B cell (primary cell): ENCODE measurements at regions not wholly inside any gene's neighbourhood (a gene's known extent, or its start where the extent isn't known, plus 50 kb on each side); places are given as distances from the start of the nearest gene placed in this dataset.

Experiments used
- ATAC-seq: fragments of 200-7000 bp; cut with Tn5 transposase; one replicate; pipeline ENCODE4 v1.10.0; 2021; ENCODE audit warnings: low read depth, mild to moderate bottlenecking, moderate number of reproducible peaks, moderate library complexity
- CTCF ChIA-PET: fragments of 350-600 bp; sonication (Branson Sonifier 250); formaldehyde crosslinking; loops from one replicate; lab custom pipeline; 2021; ENCODE audit warnings: antibody characterized with exemption, inconsistent platforms; lab: Charles Lee
- POLR2A ChIA-PET: fragments of 350-600 bp; sonication (Branson Sonifier 250); formaldehyde crosslinking; loops from one replicate; lab custom pipeline; 2021; ENCODE audit warnings: antibody characterized with exemption; lab: Charles Lee
- DNase-seq: peaks from one replicate; pipeline ENCODE4 v3.0.0; 2013
- H2AFZ ChIP-seq: 2 replicates; pipeline ENCODE4 v1.6.1; 2012; ENCODE audit warnings: mild to moderate bottlenecking, low read depth, low read length; ENCODE audit not compliant: insufficient read depth, poor library complexity, severe bottlenecking
- H3K27ac ChIP-seq, 2 donors: 1 replicate in 1 of 2; 2 replicates in 1 of 2; pipeline ENCODE4 v1.5.1; 2012 to 2013; ENCODE audit warnings: low read length in 2 of 2, mild to moderate bottlenecking in 2 of 2, moderate library complexity in 1 of 2
- H3K27me3 ChIP-seq, 4 experiments: fragments of 200-600 bp in 1 of 4; sonication (generic) in 1 of 4; replicated peaks in 1 of 4; 1 replicate in 2 of 4; 2 replicates in 2 of 4; pipeline versions ENCODE4 v1.6.1 to v1.7.0; 2013 to 2016; ENCODE audit warnings: low read length in 3 of 4, mild to moderate bottlenecking in 2 of 4, mixed read lengths in 1 of 4, moderate library complexity in 1 of 4; ENCODE audit not compliant: insufficient read depth in 4 of 4, control insufficient read depth in 3 of 4; ENCODE audit errors: control extremely low read depth in 1 of 4
- H3K36me3 ChIP-seq, 2 experiments: replicated peaks in 1 of 2; 1 replicate in 1 of 2; 2 replicates in 1 of 2; pipeline versions ENCODE4 v1.6.1 to v1.7.1; 2013; ENCODE audit warnings: low read length in 1 of 2; ENCODE audit not compliant: insufficient read depth in 2 of 2, control insufficient read depth in 1 of 2; ENCODE audit errors: control extremely low read depth in 1 of 2, extremely low read depth in 1 of 2
- H3K4me1 ChIP-seq, 2 donors: fragments of 200-600 bp in 1 of 2; sonication (generic) in 1 of 2; 1 replicate in 1 of 2; 2 replicates in 1 of 2; pipeline versions ENCODE4 v1.5.1 to v1.6.1; 2013 to 2017; ENCODE audit warnings: low read length in 2 of 2; ENCODE audit not compliant: control insufficient read depth in 2 of 2, insufficient read depth in 2 of 2
- H3K4me2 ChIP-seq: replicated peaks from 2 replicates; pipeline ENCODE3; 2012; ENCODE audit warnings: mild to moderate bottlenecking, low read depth, low read length; ENCODE audit not compliant: poor library complexity, severe bottlenecking
- H3K4me3 ChIP-seq, 5 experiments: fragments of 200-600 bp in 1 of 5; sonication (generic) in 1 of 5; 1 replicate in 3 of 5; 2 replicates in 2 of 5; pipeline versions ENCODE4 v1.5.1 to v1.7.0; 2011 to 2016; ENCODE audit warnings: low read length in 4 of 5, mild to moderate bottlenecking in 4 of 5, low read depth in 2 of 5, control low read depth in 1 of 5, moderate library complexity in 1 of 5; ENCODE audit not compliant: insufficient read depth in 1 of 5; ENCODE audit errors: control extremely low read depth in 1 of 5, extremely low read depth in 1 of 5
- H3K79me2 ChIP-seq: fragments of 200-600 bp; sonication (generic); one replicate; pipeline ENCODE4 v1.6.0; 2016; ENCODE audit warnings: low read length; ENCODE audit not compliant: control insufficient read depth, insufficient read depth
- H3K9ac ChIP-seq: fragments of 200-600 bp; sonication (generic); 2 replicates; pipeline ENCODE4 v1.6.1; 2017; ENCODE audit warnings: mild to moderate bottlenecking, low read length, moderate library complexity
- H3K9me3 ChIP-seq, 3 donors: one replicate each; pipeline versions ENCODE4 v1.6.1 to v1.7.1; 2013; ENCODE audit warnings: low read length in 2 of 3; ENCODE audit not compliant: control insufficient read depth in 2 of 3, insufficient read depth in 1 of 3; ENCODE audit errors: control extremely low read depth in 1 of 3
- H4K20me1 ChIP-seq: 2 replicates; pipeline ENCODE4 v1.6.0; 2012; ENCODE audit warnings: mild to moderate bottlenecking, low read length; ENCODE audit not compliant: insufficient read depth, control insufficient read depth, poor library complexity, severe bottlenecking
- H3K27ac Mint-ChIP-seq: one replicate; pipeline ENCODE4 v1.8.0; 2021; ENCODE audit warnings: mixed read lengths
- H3K27me3 Mint-ChIP-seq: one replicate; pipeline ENCODE4 v1.8.0; 2021; ENCODE audit warnings: mixed read lengths
- H3K4me1 Mint-ChIP-seq: one replicate; pipeline ENCODE4 v1.8.0; 2021; ENCODE audit warnings: mixed read lengths
- H3K4me3 Mint-ChIP-seq: one replicate; pipeline ENCODE4 v1.8.0; 2021; ENCODE audit warnings: mixed read lengths
- H3K9me3 Mint-ChIP-seq: one replicate; pipeline ENCODE4 v1.8.0; 2022; ENCODE audit warnings: mixed read lengths; ENCODE audit not compliant: insufficient read depth
- CTCF ChIP-seq: fragments of 200-600 bp; IDR thresholded peaks from one replicate; pipeline ENCODE4 v1.8.0; 2022; ENCODE audit warnings: antibody characterized with exemption, mild to moderate bottlenecking
- EZH2 ChIP-seq: IDR thresholded peaks from 2 replicates; pipeline ENCODE4 v1.6.1; 2012; ENCODE audit warnings: borderline replicate concordance, low read depth, mild to moderate bottlenecking, moderate library complexity, low read length; ENCODE audit not compliant: insufficient read depth, poor library complexity, severe bottlenecking
- WGBS: methylation state at CpG from one replicate; pipeline ENCODE4 v1.1.5; 2013; ENCODE audit warnings: missing lambda C conversion rate; ENCODE audit not compliant: insufficient coverage; 5-methylcytosine and 5-hydroxymethylcytosine counted together
- intact Hi-C: fragments of 100-400 bp; cut with micrococcal nuclease; formaldehyde crosslinking; loops from one replicate; pipeline ENCODE4 v1.10.0; 2022

- H3K4me1 ChIP-seq: no peaks in the 10 kb centered on the region
- WGBS: no CpG with 5 or more reads among the region's 1 CpG
- H3K4me3 ChIP-seq: no peak overlapping the region
- Mint-ChIP-seq H3K4me1 (no peaks in the 10 kb centered on the region), H3K9me3 (no peaks in the 10 kb centered on the region), H3K4me3 (no peak overlapping the region), H3K27ac (no peak overlapping the region), H3K27me3 (peaks cover 4% of the 10 kb centered on the region)
- H3K79me2 ChIP-seq: no peaks in the 10 kb centered on the region
- ChIA-PET POLR2A (no interaction called here), CTCF (no interaction called here)
- no peak overlapping the region for H3K27ac ChIP-seq
- H4K20me1 ChIP-seq: no peaks in the 10 kb centered on the region
- ATAC-seq (no peak), DNase-seq (no peak)
- H3K9me3 ChIP-seq: no peaks in the 10 kb centered on the region
- TF ChIP-seq CTCF: no peak
- TF ChIP-seq EZH2: no peak
- no peaks in the 10 kb centered on the region for H3K36me3 ChIP-seq
- no peak overlapping the region for H2AFZ ChIP-seq
- H3K27me3 ChIP-seq: no peaks in the 10 kb centered on the region
- H3K9ac ChIP-seq: no peak overlapping the region
- intact Hi-C loops: no loop called here
- no peak overlapping the region for H3K4me2 ChIP-seq
Measured at GRCh38 chr20:39899881-39900280, 789.2 kb downstream of the MAFB start.

GRCh38 chr20:39898467-39898852 lies 790.6 kb downstream of the MAFB start:
- Histone ChIP-seq H3K9ac (no peak overlapping the region), H3K9me3 (no peaks in the 10 kb centered on the region), H4K20me1 (no peaks in the 10 kb centered on the region), H3K27ac (no peak overlapping the region), H3K4me1 (no peaks in the 10 kb centered on the region), H3K79me2 (no peaks in the 10 kb centered on the region), H3K4me3 (no peak overlapping the region), H3K4me2 (no peak overlapping the region), H2AFZ (no peak overlapping the region), H3K36me3 (no peaks in the 10 kb centered on the region), H3K27me3 (no peaks in the 10 kb centered on the region)
- DNase-seq (no peak), ATAC-seq (no peak)
- intact Hi-C loops: no loop called here
- Mint-ChIP-seq H3K27ac (no peak overlapping the region), H3K4me3 (no peak overlapping the region), H3K4me1 (no peaks in the 10 kb centered on the region), H3K9me3 (no peaks in the 10 kb centered on the region), H3K27me3 (peaks cover 4% of the 10 kb centered on the region)
- no CpG with 5 or more reads among the region's 2 CpGs for WGBS
- CTCF ChIA-PET: no interaction called here
- POLR2A ChIA-PET: no interaction called here
- TF ChIP-seq EZH2 (no peak), CTCF (no peak)
